H1 (cell line): ENCODE measurements at regions not wholly inside any gene's neighbourhood (a gene's known extent, or its start where the extent isn't known, plus 50 kb on each side); places are given as distances from the start of the nearest gene placed in this dataset.

ENCODE experiments used
- CTCF ChIA-PET: fragments of 300-600 bp; sonication (Branson Sonifier 250); formaldehyde crosslinking; loops from one replicate; lab custom pipeline; 2021; ENCODE audit not compliant: partially characterized antibody; lab: Charles Lee
- POLR2A ChIA-PET: fragments of 300-600 bp; sonication (Branson Sonifier 250); formaldehyde crosslinking; loops from one replicate; lab custom pipeline; 2021; ENCODE audit warnings: inconsistent platforms; ENCODE audit not compliant: partially characterized antibody; lab: Charles Lee
- DNase-seq, 2 experiments: peaks; one replicate each; pipeline versions ENCODE4 v3.0.0 to v3.0.0-alpha.2; 2010 to 2022; ENCODE audit warnings: low spot score in 2 of 2, low read depth in 1 of 2, mixed read lengths in 1 of 2
- FAIRE-seq: peaks from 2 replicates; lab custom pipeline; 2011; peaks lifted over from hg19 to GRCh38; lab: Jason Lieb, UNC
- H2AFZ ChIP-seq: 2 replicates; pipeline ENCODE4 v1.8.1; 2012; ENCODE audit warnings: low read length, inconsistent platforms
- H2AK5ac ChIP-seq: 2 replicates; pipeline ENCODE4 v1.6.1; 2013; ENCODE audit warnings: low read depth, low read length
- H2BK120ac ChIP-seq: replicated peaks from 2 replicates; pipeline ENCODE3; 2013; ENCODE audit warnings: low read depth, low read length, inconsistent platforms
- H2BK12ac ChIP-seq: 2 replicates; pipeline ENCODE4 v1.6.1; 2013; ENCODE audit warnings: low read depth, low read length
- H2BK15ac ChIP-seq: 2 replicates; pipeline ENCODE4 v1.6.1; 2013; ENCODE audit warnings: low read length
- H2BK20ac ChIP-seq: 2 replicates; pipeline ENCODE4 v1.6.1; 2013; ENCODE audit warnings: low read length
- H2BK5ac ChIP-seq: 2 replicates; pipeline ENCODE4 v1.6.1; 2013; ENCODE audit warnings: low read depth, low read length
- H3K14ac ChIP-seq: 2 replicates; pipeline ENCODE4 v1.6.1; 2013; ENCODE audit warnings: inconsistent platforms; ENCODE audit not compliant: insufficient read length
- H3K18ac ChIP-seq: 2 replicates; pipeline ENCODE4 v1.6.1; 2013; ENCODE audit warnings: low read length; ENCODE audit errors: extremely low read depth
- H3K23ac ChIP-seq: 2 replicates; pipeline ENCODE4 v1.6.1; 2013; ENCODE audit warnings: inconsistent platforms; ENCODE audit not compliant: insufficient read length
- H3K23me2 ChIP-seq: 2 replicates; pipeline ENCODE4 v1.6.1; 2013; ENCODE audit warnings: low read depth, low read length
- H3K27ac ChIP-seq: 2 replicates; pipeline ENCODE4 v1.6.1; 2011; ENCODE audit warnings: low read depth, low read length, inconsistent platforms
- H3K27me3 ChIP-seq, 4 experiments: replicated peaks in 1 of 4; 1 replicate in 1 of 4; 2 replicates in 3 of 4; pipeline versions ENCODE4 v1.6.1 to v1.8.1; 2011 to 2013; ENCODE audit warnings: low read length in 3 of 4, mild to moderate bottlenecking in 3 of 4, inconsistent platforms in 2 of 4, mixed read lengths in 2 of 4, moderate library complexity in 1 of 4; ENCODE audit not compliant: control insufficient read depth in 3 of 4, insufficient read depth in 3 of 4; ENCODE audit errors: extremely low read depth in 1 of 4
- H3K36me3 ChIP-seq, 4 experiments: 2 replicates each; pipeline versions ENCODE4 v1.6.1 to v1.8.1; 2011 to 2013; ENCODE audit warnings: mild to moderate bottlenecking in 4 of 4, low read length in 3 of 4, moderate library complexity in 2 of 4, control low read depth in 1 of 4, inconsistent platforms in 1 of 4; ENCODE audit not compliant: insufficient read depth in 4 of 4, control insufficient read depth in 2 of 4
- H3K4ac ChIP-seq: replicated peaks from 2 replicates; pipeline ENCODE3; 2013; ENCODE audit warnings: low read length, low read depth, mixed read lengths, inconsistent platforms; ENCODE audit not compliant: insufficient read length
- H3K4me1 ChIP-seq, 4 experiments: replicated peaks in 1 of 4; 1 replicate in 1 of 4; 2 replicates in 3 of 4; pipeline versions ENCODE4 v1.6.1 to v1.8.1; 2011 to 2013; ENCODE audit warnings: low read length in 3 of 4, inconsistent platforms in 2 of 4, mixed read lengths in 1 of 4; ENCODE audit not compliant: insufficient read depth in 4 of 4, control insufficient read depth in 3 of 4
- H3K4me2 ChIP-seq, 2 experiments: 2 replicates each; pipeline versions ENCODE4 v1.6.1 to v1.8.1; 2011 to 2013; ENCODE audit warnings: low read depth in 2 of 2, low read length in 2 of 2, control low read depth in 1 of 2, inconsistent platforms in 1 of 2, mild to moderate bottlenecking in 1 of 2; ENCODE audit not compliant: insufficient read depth in 1 of 2
- H3K4me3 ChIP-seq, 4 experiments: fragments of 200-600, 300-600 bp in 1 of 4; sonication (generic), shearing (Covaris generic), sonication (Bioruptor Twin) in 1 of 4; 2 replicates each; pipeline versions ENCODE4 v1.5.1 to v1.8.1; 2011 to 2016; ENCODE audit warnings: low read length in 4 of 4, low read depth in 3 of 4, control low read depth in 2 of 4, inconsistent platforms in 2 of 4, mild to moderate bottlenecking in 2 of 4, mixed read lengths in 1 of 4, moderate library complexity in 1 of 4; ENCODE audit not compliant: insufficient read depth in 2 of 4; ENCODE audit errors: extremely low read depth in 1 of 4
- H3K56ac ChIP-seq: replicated peaks from 2 replicates; pipeline ENCODE3; 2013; ENCODE audit warnings: low read depth, mild to moderate bottlenecking, mixed read lengths, low read length, inconsistent platforms; ENCODE audit not compliant: insufficient read length
- H3K79me1 ChIP-seq: 2 replicates; pipeline ENCODE4 v1.6.1; 2013; ENCODE audit warnings: low read depth, low read length, control low read depth
- H3K79me2 ChIP-seq, 2 experiments: 2 replicates each; pipeline versions ENCODE4 v1.6.1 to v1.8.1; 2012 to 2013; ENCODE audit warnings: low read length in 2 of 2, mild to moderate bottlenecking in 2 of 2, inconsistent platforms in 1 of 2; ENCODE audit not compliant: insufficient read depth in 2 of 2, control insufficient read depth in 1 of 2
- H3K9ac ChIP-seq, 4 experiments: replicated peaks in 1 of 4; 1 replicate in 1 of 4; 2 replicates in 3 of 4; pipeline versions ENCODE4 v1.6.1 to v1.8.1; 2011 to 2013; ENCODE audit warnings: low read depth in 3 of 4, low read length in 3 of 4, control low read depth in 2 of 4, mild to moderate bottlenecking in 2 of 4, moderate library complexity in 2 of 4, inconsistent platforms in 1 of 4; ENCODE audit errors: extremely low read depth in 1 of 4
- H3K9me3 ChIP-seq, 2 experiments: 2 replicates each; pipeline versions ENCODE4 v1.6.1 to v1.8.1; 2012 to 2013; ENCODE audit warnings: mild to moderate bottlenecking in 2 of 2, moderate library complexity in 2 of 2, control low read depth in 1 of 2, inconsistent platforms in 1 of 2, low read depth in 1 of 2, low read length in 1 of 2, mixed read lengths in 1 of 2; ENCODE audit not compliant: insufficient read depth in 2 of 2
- H4K20me1 ChIP-seq, 2 experiments: replicated peaks in 1 of 2; 2 replicates each; pipeline versions ENCODE3 to v1.8.1; 2011 to 2013; ENCODE audit warnings: inconsistent platforms in 2 of 2, low read length in 2 of 2, mild to moderate bottlenecking in 1 of 2; ENCODE audit not compliant: insufficient read depth in 2 of 2, control insufficient read depth in 1 of 2
- H4K5ac ChIP-seq: 2 replicates; pipeline ENCODE4 v1.6.1; 2013; ENCODE audit warnings: low read length, low read depth, mixed read lengths, inconsistent platforms; ENCODE audit not compliant: insufficient read length
- H4K8ac ChIP-seq: 2 replicates; pipeline ENCODE4 v1.8.0; 2013; ENCODE audit warnings: mild to moderate bottlenecking, moderate library complexity, low read length, inconsistent platforms; ENCODE audit not compliant: insufficient read depth; ENCODE audit errors: extremely low read depth
- H4K91ac ChIP-seq: replicated peaks from 2 replicates; pipeline ENCODE3; 2013; ENCODE audit warnings: low read length, mixed read lengths, inconsistent platforms; ENCODE audit not compliant: insufficient read length
- BCL11A ChIP-seq, 2 experiments: IDR thresholded peaks; one replicate each; pipeline ENCODE4 v1.6.1; 2011; ENCODE audit warnings: low read depth in 2 of 2, low read length in 2 of 2, mild to moderate bottlenecking in 2 of 2
- CEBPB ChIP-seq: IDR thresholded peaks from 2 replicates; pipeline ENCODE4 v1.6.1; 2012; ENCODE audit warnings: low read depth, low read length
- CREB1 ChIP-seq: IDR thresholded peaks from 2 replicates; pipeline ENCODE4 v1.6.1; 2012; ENCODE audit warnings: inconsistent platforms
- E2F6 ChIP-seq: IDR thresholded peaks from 2 replicates; pipeline ENCODE4 v1.6.1; 2012; ENCODE audit warnings: inconsistent platforms
- EGR1 ChIP-seq: IDR thresholded peaks from 2 replicates; pipeline ENCODE4 v1.6.1; 2011; ENCODE audit warnings: low read depth, low read length, borderline replicate concordance
- GTF2F1 ChIP-seq: IDR thresholded peaks from 2 replicates; pipeline ENCODE4 v1.6.1; 2012; ENCODE audit warnings: low read depth, low read length, improper control_type of control experiment, borderline replicate concordance
- NRF1 ChIP-seq: IDR thresholded peaks from 2 replicates; pipeline ENCODE4 v1.6.1; 2011; ENCODE audit warnings: mild to moderate bottlenecking, low read depth, low read length, improper control_type of control experiment
- POLR2A ChIP-seq, 2 experiments: IDR thresholded peaks; 1 replicate in 1 of 2; 2 replicates in 1 of 2; pipeline ENCODE4 v1.6.1; 2011; ENCODE audit warnings: low read depth in 2 of 2, low read length in 2 of 2, mild to moderate bottlenecking in 2 of 2; ENCODE audit errors: control extremely low read depth in 1 of 2
- POLR2AphosphoS5 ChIP-seq: IDR thresholded peaks from 2 replicates; pipeline ENCODE4 v1.6.1; 2011; ENCODE audit warnings: low read depth, low read length
- RFX5 ChIP-seq: IDR thresholded peaks from 2 replicates; pipeline ENCODE4 v1.6.1; 2011; ENCODE audit warnings: low read depth, low read length, improper control_type of control experiment, borderline replicate concordance
- SIRT6 ChIP-seq: IDR thresholded peaks from one replicate; pipeline ENCODE4 v1.7.1; 2012; ENCODE audit warnings: low read length, inconsistent platforms
- SIX5 ChIP-seq: IDR thresholded peaks from 2 replicates; pipeline ENCODE4 v1.6.1; 2011; ENCODE audit warnings: mild to moderate bottlenecking, low read depth, low read length
- SP2 ChIP-seq: IDR thresholded peaks from 2 replicates; pipeline ENCODE4 v1.6.1; 2012; ENCODE audit warnings: mild to moderate bottlenecking, low read length, inconsistent platforms
- SUZ12 ChIP-seq: fragments of 200-600 bp; sonication (generic); IDR thresholded peaks from 2 replicates; pipeline ENCODE4 v1.6.1; 2012; ENCODE audit warnings: mild to moderate bottlenecking, inconsistent platforms, low read length, moderate library complexity, mixed read lengths
- TAF1 ChIP-seq: IDR thresholded peaks from 2 replicates; pipeline ENCODE4 v1.6.1; 2011; ENCODE audit warnings: mild to moderate bottlenecking, low read depth, low read length
- YY1 ChIP-seq: IDR thresholded peaks from 2 replicates; pipeline ENCODE4 v1.6.1; 2011; ENCODE audit warnings: low read depth, mild to moderate bottlenecking, low read length
- ZNF274 ChIP-seq: IDR thresholded peaks from 2 replicates; pipeline ENCODE4 v1.7.0; 2012; ENCODE audit warnings: low read length, borderline replicate concordance; ENCODE audit errors: extremely low read depth
- WGBS, 2 experiments: shearing (Covaris generic) in 1 of 2; methylation state at CpG; one replicate each; pipeline versions ENCODE4 v1.1.6 to v1.1.7; 2013 to 2015; ENCODE audit warnings: low lambda C conversion rate in 2 of 2, mixed read lengths in 2 of 2, inconsistent platforms in 1 of 2, low coverage in 1 of 2, missing lambda C conversion rate in 1 of 2; ENCODE audit not compliant: insufficient replicate concordance in 2 of 2, insufficient coverage in 1 of 2, insufficient read length in 1 of 2; ENCODE audit errors: extremely low coverage in 1 of 2, missing lambda C conversion rate in 1 of 2; 5-methylcytosine and 5-hydroxymethylcytosine counted together

- no peaks in the 10 kb centered on the region for H3K27me3 ChIP-seq
- H2BK5ac ChIP-seq, result no peak overlapping the region
- 78% methylated on average over 3 of the region's 4 CpGs; no CpG with 5 or more reads in 1 of the 2 experiments for WGBS, 2 experiments
- no peaks in the 10 kb centered on the region for H4K20me1 ChIP-seq
- no peak overlapping the region for H3K4me3 ChIP-seq
- no peak overlapping the region for H3K56ac ChIP-seq
- POLR2A ChIA-PET, result no interaction called here
- H2BK15ac ChIP-seq, result no peak overlapping the region
- no peak overlapping the region for H2BK12ac ChIP-seq
- no peak overlapping the region for H2AFZ ChIP-seq
- H3K36me3 ChIP-seq, result no peaks in the 10 kb centered on the region
- DNase-seq, result no peak
- H3K9ac ChIP-seq, result no peak overlapping the region
- no peak overlapping the region for H2AK5ac ChIP-seq
- no peak overlapping the region for H3K27ac ChIP-seq
- CTCF ChIA-PET, result interaction anchor here (0.7 to 8.4 kb wide), 8 partner anchors 8 to 164 kb away, joined by 3 to 74 read pairs (median 6); no protein-coding TSS in a partner anchor
- H2BK20ac ChIP-seq, result no peak overlapping the region
- H3K4ac ChIP-seq, result no peak overlapping the region
- peak overlapping the region; percentile 48; the same call in 1 of the 2 replicates for H3K18ac ChIP-seq
- no peak overlapping the region for H3K14ac ChIP-seq
- H3K9me3 ChIP-seq, result no peaks in the 10 kb centered on the region
- FAIRE-seq, result no peak
- H4K8ac ChIP-seq, result no peak overlapping the region
- H3K23ac ChIP-seq, result no peak overlapping the region
- no peak for TF ChIP-seq SIX5
- no peak for TF ChIP-seq NRF1
- no peak for TF ChIP-seq SP2
- no peak for TF ChIP-seq E2F6
- no peak for TF ChIP-seq EGR1
- no peak for TF ChIP-seq CREB1
- TF ChIP-seq POLR2AphosphoS5, result no peak
- TF ChIP-seq SUZ12, result no peak
- no peak for TF ChIP-seq ZNF274
- TF ChIP-seq TAF1, result no peak
- no peak for TF ChIP-seq RFX5
- TF ChIP-seq YY1, result no peak
- TF ChIP-seq SIRT6, result no peak
- no peak for TF ChIP-seq BCL11A (IDR thresholded peaks at IDR 0.05; ENCODE audit: low read depth in 2 of 2, low read length in 2 of 2)
- no peak for TF ChIP-seq POLR2A (IDR thresholded peaks at IDR 0.05; ENCODE audit: control extremely low read depth in 1 of 2, low read depth in 2 of 2, low read length in 2 of 2)
- TF ChIP-seq CEBPB, result no peak
- no peak for TF ChIP-seq GTF2F1
- H2BK120ac ChIP-seq, result no peak overlapping the region
- no peak overlapping the region for H4K5ac ChIP-seq
- no peaks in the 10 kb centered on the region for H3K23me2 ChIP-seq
- no peaks in the 10 kb centered on the region for H3K79me2 ChIP-seq
- H3K79me1 ChIP-seq, result no peaks in the 10 kb centered on the region
- H4K91ac ChIP-seq, result no peak overlapping the region
- no peaks in the 10 kb centered on the region for H3K4me1 ChIP-seq
- no peak overlapping the region for H3K4me2 ChIP-seq
These were observed 53.8 kb upstream of the MPEG1 start for GRCh38 chr11:59266491-59266890.
